ENCODE measurements at regions not wholly inside any gene's neighbourhood (a gene's known extent, or its start where the extent isn't known, plus 50 kb on each side); places are given as distances from the start of the nearest gene placed in this dataset.
A peak's percentile ranks its signal among the peaks of the same experiment; 100 is the strongest.

DNA sequence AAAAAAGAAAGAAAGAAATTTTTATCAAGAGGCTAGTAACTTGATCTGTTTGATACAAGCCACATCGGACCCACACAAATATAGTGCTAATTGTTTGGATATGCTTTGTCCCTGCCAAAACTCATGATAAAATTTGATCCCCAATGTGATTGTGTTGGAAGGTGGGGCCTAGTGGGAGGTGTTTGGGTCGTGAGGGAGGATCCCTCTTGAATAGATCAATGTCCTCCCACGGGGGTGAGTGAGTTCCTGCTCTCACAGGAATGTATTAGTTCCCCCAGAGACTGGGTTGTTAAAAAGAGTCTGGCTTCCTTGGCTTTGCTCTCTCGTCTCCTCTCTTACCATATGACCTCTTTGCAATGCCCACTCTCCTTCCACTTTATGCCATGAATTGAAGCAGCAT is 80.6 kb upstream of the CPLX2 start:
- Histone ChIP-seq H3K27ac (ENCODE audit: low read length) (no peak overlapping the region), H3K36me3 (ENCODE audit: control insufficient read depth in 1 of 2, insufficient read depth in 2 of 2, low read length in 2 of 2) (no peaks in the 10 kb centered on the region), H3K27me3 (ENCODE audit: low read depth, low read length) (peaks cover 9% of the 10 kb centered on the region), H3K4me3 (ENCODE audit: low read depth in 1 of 2, low read length in 2 of 2) (no peak overlapping the region), H3K9me3 (ENCODE audit: control insufficient read depth in 1 of 2, low read length in 2 of 2) (no peaks in the 10 kb centered on the region), H3K4me1 (ENCODE audit: control insufficient read depth in 1 of 2, insufficient read depth in 2 of 2, low read length in 2 of 2) (no peaks in the 10 kb centered on the region)

DNA sequence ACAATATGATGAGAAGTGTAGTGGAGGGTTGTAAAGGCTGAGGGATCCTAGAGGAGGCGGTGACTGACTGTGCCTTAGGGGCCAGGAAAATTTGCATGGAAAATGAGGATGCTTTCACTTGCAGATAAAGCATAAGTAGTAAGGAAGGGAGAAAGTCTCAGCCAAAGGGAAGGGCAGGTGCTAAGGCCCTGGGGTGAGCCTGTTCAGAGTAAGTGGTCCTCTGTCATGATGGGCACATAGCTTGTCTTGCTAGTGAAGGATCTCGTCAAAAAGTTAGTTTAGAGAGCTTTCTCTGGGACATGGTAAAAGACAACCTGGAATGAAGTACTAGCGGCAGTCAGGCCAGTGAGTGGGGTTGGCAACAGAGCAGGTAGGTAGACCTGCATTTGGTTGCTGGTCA is 75.4 kb upstream of the CPLX2 start:
- no peak overlapping the region for H3K4me3 ChIP-seq (ENCODE audit: low read depth in 1 of 2, low read length in 2 of 2)
- no peaks in the 10 kb centered on the region for H3K9me3 ChIP-seq (ENCODE audit: control insufficient read depth in 1 of 2, low read length in 2 of 2)
- peaks cover 14% of the 10 kb centered on the region for H3K27me3 ChIP-seq (ENCODE audit: low read depth, low read length)
- H3K27ac ChIP-seq (ENCODE audit: low read length): no peak overlapping the region
- no peaks in the 10 kb centered on the region for H3K36me3 ChIP-seq (ENCODE audit: control insufficient read depth in 1 of 2, insufficient read depth in 2 of 2, low read length in 2 of 2)
- H3K4me1 ChIP-seq (ENCODE audit: control insufficient read depth in 1 of 2, insufficient read depth in 2 of 2, low read length in 2 of 2): peaks cover 0 to 17% of the 10 kb centered on the region in 2 donors

DNA sequence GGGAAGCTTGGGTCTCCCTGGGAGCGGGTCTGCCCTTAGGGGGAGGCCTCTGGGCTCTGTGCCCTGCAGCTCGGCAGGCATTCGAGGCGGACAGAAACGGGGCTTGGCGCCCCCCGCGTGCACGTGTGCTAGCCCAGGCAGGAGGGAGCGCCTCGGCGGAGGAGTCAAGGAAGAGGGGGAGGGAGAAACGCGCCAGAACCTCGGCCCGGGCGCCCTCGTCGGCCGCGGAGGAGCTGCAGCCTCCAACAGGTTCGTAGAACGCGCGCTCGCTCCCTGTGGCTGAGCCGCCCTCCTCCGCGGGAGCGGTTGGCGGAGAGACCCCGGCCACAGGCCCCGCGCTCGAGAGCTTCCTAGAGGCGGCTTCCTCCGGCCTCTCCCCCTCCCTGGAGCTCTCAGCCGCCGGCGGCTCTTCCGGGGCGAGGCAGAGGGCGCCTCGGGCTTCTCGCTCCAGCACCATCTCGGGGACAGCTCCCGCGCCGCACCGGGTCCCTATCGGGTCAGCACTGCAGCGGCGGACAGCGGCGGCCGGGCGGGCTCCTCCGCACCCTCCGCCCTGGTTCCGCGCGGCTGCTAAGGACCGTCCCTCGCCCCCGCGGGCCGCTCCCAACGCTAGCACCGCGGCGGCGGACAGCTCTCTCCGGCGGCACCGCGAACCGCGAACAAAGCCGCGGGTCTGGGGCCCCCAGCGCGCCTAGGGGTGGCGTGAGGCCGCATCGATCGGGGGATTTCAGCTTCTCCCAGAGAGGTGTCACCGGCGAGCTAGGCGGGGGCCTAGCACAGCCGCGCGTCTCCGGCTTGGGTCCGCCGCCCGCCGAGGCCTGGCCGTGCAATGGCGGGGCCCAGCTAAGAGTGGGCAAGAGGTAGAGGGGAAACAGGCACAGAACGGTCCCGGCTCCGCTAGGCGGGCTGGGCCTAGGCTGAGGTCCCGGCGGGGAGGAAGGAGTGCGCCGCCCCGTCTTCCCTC is 74.6 kb upstream of the CPLX2 start:
- Histone ChIP-seq H3K36me3 (ENCODE audit: control insufficient read depth in 1 of 2, insufficient read depth in 2 of 2, low read length in 2 of 2) (no peaks in the 10 kb centered on the region), H3K4me1 (ENCODE audit: control insufficient read depth in 1 of 2, insufficient read depth in 2 of 2, low read length in 2 of 2) (peaks cover 0 to 17% of the 10 kb centered on the region in 2 donors), H3K27ac (ENCODE audit: low read length) (no peak overlapping the region), H3K9me3 (ENCODE audit: control insufficient read depth in 1 of 2, low read length in 2 of 2) (no peaks in the 10 kb centered on the region), H3K27me3 (ENCODE audit: low read depth, low read length) (peaks cover 14% of the 10 kb centered on the region), H3K4me3 (ENCODE audit: low read depth in 1 of 2, low read length in 2 of 2) (peak overlapping the region in 1 of 2 donors; percentile 47)

DNA sequence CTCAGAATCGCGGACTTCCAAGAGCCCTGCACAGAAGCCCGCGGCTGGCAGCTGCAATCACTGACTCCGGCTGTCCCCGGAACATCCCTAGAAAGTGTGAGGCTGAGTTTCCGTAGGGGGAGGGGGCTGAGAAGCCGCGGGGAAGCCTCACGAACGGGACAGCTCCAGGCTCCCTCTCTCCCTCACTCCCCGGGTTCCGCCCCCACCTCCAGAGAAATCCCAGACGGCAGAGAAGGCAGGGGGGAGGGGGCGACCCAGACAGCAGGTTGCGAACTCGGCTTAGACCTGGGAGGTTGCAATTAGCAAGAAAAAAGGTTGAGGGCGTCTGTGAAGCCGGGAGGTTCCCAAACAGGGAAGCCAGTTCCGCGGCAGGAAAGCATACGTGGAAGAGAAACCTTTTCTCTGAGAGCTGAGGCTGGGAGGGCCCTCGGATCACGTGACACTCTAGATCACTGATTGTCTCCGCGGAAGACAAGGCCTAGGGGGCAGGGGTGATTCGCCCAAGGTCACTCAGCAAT is 73.8 kb upstream of the CPLX2 start:
- peak overlapping the region in 1 of 2 donors; percentile 47 for H3K4me3 ChIP-seq (ENCODE audit: low read depth in 1 of 2, low read length in 2 of 2)
- peaks cover 14% of the 10 kb centered on the region for H3K27me3 ChIP-seq (ENCODE audit: low read depth, low read length)
- no peaks in the 10 kb centered on the region for H3K36me3 ChIP-seq (ENCODE audit: control insufficient read depth in 1 of 2, insufficient read depth in 2 of 2, low read length in 2 of 2)
- peaks cover 0 to 17% of the 10 kb centered on the region in 2 donors for H3K4me1 ChIP-seq (ENCODE audit: control insufficient read depth in 1 of 2, insufficient read depth in 2 of 2, low read length in 2 of 2)
- no peaks in the 10 kb centered on the region for H3K9me3 ChIP-seq (ENCODE audit: control insufficient read depth in 1 of 2, low read length in 2 of 2)
- H3K27ac ChIP-seq (ENCODE audit: low read length): no peak overlapping the region

DNA sequence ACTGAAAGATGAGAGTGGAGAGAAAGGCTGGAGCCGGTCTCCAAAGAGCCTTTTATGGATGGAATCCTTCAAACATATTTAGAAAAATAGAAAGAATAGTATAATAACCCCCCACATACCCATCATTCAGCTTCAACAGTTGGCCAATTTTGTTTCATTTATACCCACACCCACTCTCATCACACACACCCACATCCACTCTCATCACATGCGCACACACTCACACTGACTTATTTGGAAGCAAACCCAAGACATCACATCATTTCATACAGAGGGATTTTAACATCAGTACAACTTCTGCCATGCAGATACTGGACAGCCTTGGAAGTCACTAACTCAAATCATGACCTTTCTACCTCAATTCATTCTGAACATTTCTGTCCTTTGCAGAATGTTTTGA is 72.8 kb upstream of the CPLX2 start:
- Histone ChIP-seq H3K27ac (ENCODE audit: low read length) (no peak overlapping the region), H3K9me3 (ENCODE audit: control insufficient read depth in 1 of 2, low read length in 2 of 2) (no peaks in the 10 kb centered on the region), H3K4me3 (ENCODE audit: low read depth in 1 of 2, low read length in 2 of 2) (no peak overlapping the region), H3K27me3 (ENCODE audit: low read depth, low read length) (peaks cover 14% of the 10 kb centered on the region), H3K36me3 (ENCODE audit: control insufficient read depth in 1 of 2, insufficient read depth in 2 of 2, low read length in 2 of 2) (no peaks in the 10 kb centered on the region), H3K4me1 (ENCODE audit: control insufficient read depth in 1 of 2, insufficient read depth in 2 of 2, low read length in 2 of 2) (peaks cover 0 to 17% of the 10 kb centered on the region in 2 donors)

DNA sequence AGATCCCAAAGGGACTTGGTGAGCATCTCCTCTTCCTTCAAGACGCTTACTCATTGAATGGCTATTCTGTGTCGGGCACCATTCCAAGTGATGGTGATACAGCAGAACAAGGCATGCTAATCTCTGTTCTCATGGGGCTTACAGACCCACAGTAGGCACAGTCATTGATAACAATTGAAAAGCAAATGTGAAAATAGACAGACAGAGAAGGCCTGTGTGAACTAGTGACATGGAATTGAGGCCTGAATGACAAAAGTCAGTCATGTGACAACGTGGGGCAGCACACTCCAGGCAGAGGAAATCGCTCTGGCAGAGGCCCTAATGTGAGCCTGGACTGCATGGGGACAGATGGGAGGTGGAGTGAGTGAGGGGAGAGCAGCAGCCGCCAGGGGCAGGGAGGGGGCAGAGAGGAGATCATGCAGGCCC is 70.7 kb upstream of the CPLX2 start:
- no peaks in the 10 kb centered on the region for H3K9me3 ChIP-seq (ENCODE audit: control insufficient read depth in 1 of 2, low read length in 2 of 2)
- no peak overlapping the region for H3K27ac ChIP-seq (ENCODE audit: low read length)
- no peaks in the 10 kb centered on the region for H3K36me3 ChIP-seq (ENCODE audit: control insufficient read depth in 1 of 2, insufficient read depth in 2 of 2, low read length in 2 of 2)
- no peak overlapping the region for H3K4me3 ChIP-seq (ENCODE audit: low read depth in 1 of 2, low read length in 2 of 2)
- peaks cover 14% of the 10 kb centered on the region for H3K27me3 ChIP-seq (ENCODE audit: low read depth, low read length)
- H3K4me1 ChIP-seq (ENCODE audit: control insufficient read depth in 1 of 2, insufficient read depth in 2 of 2, low read length in 2 of 2): peaks cover 0 to 17% of the 10 kb centered on the region in 2 donors

DNA sequence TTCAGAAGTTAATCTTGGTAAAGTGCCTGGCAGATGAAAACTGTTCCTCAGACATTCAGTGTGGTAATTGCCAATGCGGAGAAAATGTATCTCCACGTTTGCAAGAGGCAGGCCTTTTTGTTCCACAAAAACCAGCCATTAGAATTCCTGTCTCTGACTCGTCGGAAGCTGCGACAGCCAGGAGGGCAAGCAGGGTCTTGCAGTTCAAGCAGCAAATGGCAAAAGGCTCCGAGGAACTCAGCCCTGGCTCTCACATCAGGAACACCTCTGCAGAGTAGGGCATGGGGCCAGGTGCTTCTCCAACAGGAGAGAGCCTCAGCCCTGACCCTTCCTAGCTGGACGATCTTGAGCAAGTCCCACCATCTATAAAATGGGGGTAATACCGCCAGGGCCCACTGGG is 69.0 kb upstream of the CPLX2 start:
- H3K4me1 ChIP-seq (ENCODE audit: control insufficient read depth in 1 of 2, insufficient read depth in 2 of 2, low read length in 2 of 2): peaks cover 0 to 7% of the 10 kb centered on the region in 2 donors
- peaks cover 7% of the 10 kb centered on the region for H3K27me3 ChIP-seq (ENCODE audit: low read depth, low read length)
- no peak overlapping the region for H3K4me3 ChIP-seq (ENCODE audit: low read depth in 1 of 2, low read length in 2 of 2)
- no peaks in the 10 kb centered on the region for H3K9me3 ChIP-seq (ENCODE audit: control insufficient read depth in 1 of 2, low read length in 2 of 2)
- H3K36me3 ChIP-seq (ENCODE audit: control insufficient read depth in 1 of 2, insufficient read depth in 2 of 2, low read length in 2 of 2): no peaks in the 10 kb centered on the region
- H3K27ac ChIP-seq (ENCODE audit: low read length): no peak overlapping the region

DNA sequence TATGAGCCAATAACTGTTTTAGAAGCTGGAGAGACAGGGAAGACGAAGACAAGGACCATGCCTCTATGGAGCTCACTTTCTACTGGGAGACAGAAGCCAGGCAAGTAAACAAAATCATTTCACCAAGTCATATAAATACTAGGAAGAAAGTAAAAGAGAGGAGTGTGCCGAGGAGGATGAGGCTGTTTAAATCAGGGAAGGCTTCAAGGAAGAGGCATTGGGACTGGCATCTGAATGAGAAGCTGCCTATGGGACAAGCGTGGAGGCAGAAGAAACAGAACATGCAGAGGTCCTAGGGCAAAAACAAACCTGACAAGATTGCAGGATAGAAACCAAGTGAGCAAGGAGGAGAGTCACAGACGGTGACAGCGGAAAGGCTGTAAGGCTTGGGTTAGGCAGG is 68.1 kb upstream of the CPLX2 start:
- no peak overlapping the region for H3K27ac ChIP-seq (ENCODE audit: low read length)
- H3K9me3 ChIP-seq (ENCODE audit: control insufficient read depth in 1 of 2, low read length in 2 of 2): no peaks in the 10 kb centered on the region
- no peak overlapping the region for H3K4me3 ChIP-seq (ENCODE audit: low read depth in 1 of 2, low read length in 2 of 2)
- H3K4me1 ChIP-seq (ENCODE audit: control insufficient read depth in 1 of 2, insufficient read depth in 2 of 2, low read length in 2 of 2): no peaks in the 10 kb centered on the region
- H3K36me3 ChIP-seq (ENCODE audit: control insufficient read depth in 1 of 2, insufficient read depth in 2 of 2, low read length in 2 of 2): no peaks in the 10 kb centered on the region
- H3K27me3 ChIP-seq (ENCODE audit: low read depth, low read length): no peaks in the 10 kb centered on the region

DNA sequence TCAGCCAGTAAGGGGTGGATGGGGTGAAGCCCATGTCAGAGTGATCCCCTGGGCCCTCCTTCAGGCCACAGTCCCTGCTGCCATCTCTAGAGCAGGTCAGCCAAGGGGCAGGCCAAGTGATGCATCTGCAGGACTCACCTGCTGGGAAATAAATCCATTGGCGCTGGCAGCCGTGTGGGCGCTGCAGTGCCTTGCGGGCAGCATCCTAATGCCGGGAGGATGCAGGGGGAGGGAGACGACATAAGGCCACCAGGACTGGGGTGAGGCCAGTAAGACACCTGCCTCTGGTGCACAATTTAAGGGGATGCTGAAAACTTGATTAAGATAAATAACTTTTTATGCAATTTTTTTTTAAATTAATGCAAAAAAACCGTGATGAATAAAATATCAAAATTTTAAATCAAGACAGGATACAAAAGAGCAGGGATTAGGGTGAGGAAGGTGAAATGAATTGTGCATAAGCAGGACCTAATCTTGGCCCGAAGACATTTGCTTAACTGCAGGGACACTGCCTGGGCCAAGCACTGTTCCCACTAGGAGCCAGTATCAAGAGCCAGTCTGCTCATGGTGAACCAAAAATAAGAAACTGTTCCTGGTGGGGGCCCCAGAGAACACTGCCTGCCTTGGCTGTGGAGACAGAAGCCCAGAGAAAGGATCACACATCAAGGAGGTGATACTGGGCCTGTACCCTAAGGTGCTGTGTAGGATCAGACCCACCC is 67.5 kb upstream of the CPLX2 start:
- Histone ChIP-seq H3K36me3 (ENCODE audit: control insufficient read depth in 1 of 2, insufficient read depth in 2 of 2, low read length in 2 of 2) (no peaks in the 10 kb centered on the region), H3K4me3 (ENCODE audit: low read depth in 1 of 2, low read length in 2 of 2) (no peak overlapping the region), H3K27me3 (ENCODE audit: low read depth, low read length) (no peaks in the 10 kb centered on the region), H3K4me1 (ENCODE audit: control insufficient read depth in 1 of 2, insufficient read depth in 2 of 2, low read length in 2 of 2) (no peaks in the 10 kb centered on the region), H3K9me3 (ENCODE audit: control insufficient read depth in 1 of 2, low read length in 2 of 2) (no peaks in the 10 kb centered on the region), H3K27ac (ENCODE audit: low read length) (no peak overlapping the region)

DNA sequence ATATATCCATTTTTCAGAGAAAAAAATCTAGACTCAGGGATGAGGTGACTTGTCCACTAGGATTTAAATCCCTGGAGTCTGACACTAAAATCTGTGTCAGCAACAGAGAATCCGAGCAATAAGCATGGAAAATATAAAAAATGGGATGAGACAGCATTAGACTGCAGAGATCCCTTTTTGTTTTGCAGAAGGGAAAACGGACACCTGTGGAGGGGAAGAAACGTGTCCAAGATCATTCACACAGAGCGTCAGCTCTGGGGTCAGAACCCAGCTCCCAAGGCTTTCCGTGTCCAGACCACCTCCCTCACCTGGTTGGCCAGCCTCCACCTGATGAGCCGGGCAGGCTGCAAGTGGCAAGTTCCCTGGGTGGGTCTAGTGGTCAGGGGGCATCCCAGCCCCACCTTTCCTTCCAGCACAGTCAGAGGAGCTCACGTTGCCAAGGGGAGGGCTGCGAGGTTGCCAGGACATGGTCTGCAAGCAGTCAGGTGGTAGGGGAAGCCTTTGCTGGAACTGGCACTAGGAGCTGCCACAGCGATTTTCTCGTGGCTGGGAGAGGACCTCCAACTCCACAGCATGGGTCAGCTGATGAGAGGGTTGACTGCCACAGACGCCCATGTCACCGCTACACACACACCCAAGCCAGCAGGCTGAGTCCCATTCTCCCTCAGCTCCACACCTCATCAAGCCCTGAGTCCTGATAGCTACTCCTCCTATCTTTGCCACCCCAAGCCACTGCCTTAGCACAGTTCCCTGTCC is 65.9 kb upstream of the CPLX2 start:
- Histone ChIP-seq H3K36me3 (ENCODE audit: control insufficient read depth in 1 of 2, insufficient read depth in 2 of 2, low read length in 2 of 2) (no peaks in the 10 kb centered on the region), H3K27ac (ENCODE audit: low read length) (no peak overlapping the region), H3K4me3 (ENCODE audit: low read depth in 1 of 2, low read length in 2 of 2) (no peak overlapping the region), H3K4me1 (ENCODE audit: control insufficient read depth in 1 of 2, insufficient read depth in 2 of 2, low read length in 2 of 2) (no peaks in the 10 kb centered on the region), H3K27me3 (ENCODE audit: low read depth, low read length) (no peaks in the 10 kb centered on the region), H3K9me3 (ENCODE audit: control insufficient read depth in 1 of 2, low read length in 2 of 2) (no peaks in the 10 kb centered on the region)

DNA sequence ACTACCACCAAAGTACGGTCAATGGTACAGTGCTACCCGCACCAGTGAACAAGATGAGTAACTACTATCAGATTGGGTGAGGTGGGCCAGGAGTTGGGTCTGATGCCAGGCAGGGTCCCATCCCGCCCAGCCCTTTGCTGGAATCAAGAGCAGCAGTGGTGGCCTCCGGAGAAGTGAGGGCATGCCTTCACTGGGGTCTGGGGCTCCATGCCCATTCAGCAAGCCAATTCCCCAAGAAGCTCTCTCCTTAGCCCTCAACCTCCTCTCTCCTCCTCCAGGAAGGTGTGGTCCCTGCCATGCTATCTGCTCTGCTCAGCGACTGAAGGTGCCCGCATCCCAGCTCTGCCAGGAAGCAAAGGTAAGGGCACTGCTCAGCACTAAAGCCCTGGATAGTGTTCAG is 62.7 kb upstream of the CPLX2 start:
- Histone ChIP-seq H3K36me3 (ENCODE audit: control insufficient read depth in 1 of 2, insufficient read depth in 2 of 2, low read length in 2 of 2) (no peaks in the 10 kb centered on the region), H3K27ac (ENCODE audit: low read length) (no peak overlapping the region), H3K9me3 (ENCODE audit: control insufficient read depth in 1 of 2, low read length in 2 of 2) (no peaks in the 10 kb centered on the region), H3K27me3 (ENCODE audit: low read depth, low read length) (no peaks in the 10 kb centered on the region), H3K4me3 (ENCODE audit: low read depth in 1 of 2, low read length in 2 of 2) (no peak overlapping the region), H3K4me1 (ENCODE audit: control insufficient read depth in 1 of 2, insufficient read depth in 2 of 2, low read length in 2 of 2) (no peaks in the 10 kb centered on the region)
